GM11168 (cell line): ENCODE measurements at regions not wholly inside any gene's neighbourhood (a gene's known extent, or its start where the extent isn't known, plus 50 kb on each side); places are given as distances from the start of the nearest gene placed in this dataset.

Experiments
- in situ Hi-C: fragments of 300-500 bp; cut with MboI; formaldehyde crosslinking; loops from one replicate; pipeline ENCODE4 v1.12.0; 2022; ENCODE audit warnings: low sequenced_read_pairs; ENCODE audit not compliant: unreplicated experiment

- in situ Hi-C loops: no loop called here
Measured at GRCh38 chr17:77074681-77075080, 66.1 kb upstream of the SEC14L1 start.

GRCh38 chr17:77076124-77076830, 64.5 kb upstream of the SEC14L1 start:
- in situ Hi-C loops: no loop called here

- in situ Hi-C loops: no loop called here
Measured at GRCh38 chr17:77083531-77083930, 57.2 kb upstream of the SEC14L1 start.

- in situ Hi-C loops: loop anchor here (5.0 kb wide), 1 partner anchor 161 kb away; no protein-coding TSS in a partner anchor
Measured at GRCh38 chr17:77085926-77086432, 54.8 kb upstream of the SEC14L1 start.

- in situ Hi-C loops: loop anchor here (5.0 kb wide), 1 partner anchor 161 kb away; no protein-coding TSS in a partner anchor
Measured at GRCh38 chr17:77086433-77087010, 54.2 kb upstream of the SEC14L1 start.

GRCh38 chr17:77087650-77088454, 52.9 kb upstream of the SEC14L1 start:
- in situ Hi-C loops: loop anchor here (5.0 kb wide), 1 partner anchor 159 kb away; no protein-coding TSS in a partner anchor

- in situ Hi-C loops: loop anchor here (5.0 kb wide), 1 partner anchor 159 kb away; no protein-coding TSS in a partner anchor
Measured at GRCh38 chr17:77088455-77089123, 52.2 kb upstream of the SEC14L1 start.

GRCh38 chr17:77089124-77089490, 51.7 kb upstream of the SEC14L1 start:
- in situ Hi-C loops: loop anchor here (5.0 kb wide), 1 partner anchor 158 kb away; no protein-coding TSS in a partner anchor

GRCh38 chr17:77089949-77090348, 50.8 kb upstream of the SEC14L1 start:
- in situ Hi-C loops: loop anchor here (5.0 kb wide), 1 partner anchor 157 kb away; no protein-coding TSS in a partner anchor

- in situ Hi-C loops: no loop called here
Measured at GRCh38 chr17:77090476-77090875, 50.3 kb upstream of the SEC14L1 start.
